ENCODE measurements at regions not wholly inside any gene's neighbourhood (a gene's known extent, or its start where the extent isn't known, plus 50 kb on each side); places are given as distances from the start of the nearest gene placed in this dataset.

DNA sequence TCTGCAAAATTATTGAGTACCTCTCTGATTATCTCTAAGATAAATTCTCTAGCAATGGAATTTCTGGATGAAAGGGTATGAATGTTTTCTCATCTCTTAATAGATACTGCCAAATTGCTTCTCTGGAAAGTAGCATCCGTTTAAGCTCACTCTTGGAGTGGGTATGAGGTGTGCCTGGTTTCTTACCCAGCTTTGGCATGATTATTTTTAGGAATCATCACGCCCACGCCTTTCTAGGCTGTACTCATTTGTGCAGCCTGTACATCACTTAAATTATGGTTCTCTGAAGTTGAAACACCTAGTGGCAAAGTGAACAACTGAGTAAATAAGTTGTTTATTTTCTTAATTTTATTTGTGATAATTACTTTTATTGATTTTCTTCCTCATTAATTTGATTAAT, 156.5 kb upstream of the IL12B start:
- TF ChIP-seq GATA3 (IDR thresholded peaks at IDR 0.05; ENCODE audit: low read depth, low read length) (no peak), GATA2 (IDR thresholded peaks at IDR 0.05; ENCODE audit: low read depth, low read length) (no peak)

- TF ChIP-seq GATA3 (IDR thresholded peaks at IDR 0.05; ENCODE audit: low read depth, low read length), result no peak
- TF ChIP-seq GATA2 (IDR thresholded peaks at IDR 0.05; ENCODE audit: low read depth, low read length), result no peak
Measured at GRCh38 chr5:159488516-159488915, 158.2 kb upstream of the IL12B start.

- no peak for TF ChIP-seq GATA3 (IDR thresholded peaks at IDR 0.05; ENCODE audit: low read depth, low read length)
- no peak for TF ChIP-seq GATA2 (IDR thresholded peaks at IDR 0.05; ENCODE audit: low read depth, low read length)
Measured at GRCh38 chr5:159489779-159490178, 159.5 kb upstream of the IL12B start.

- TF ChIP-seq GATA3 (IDR thresholded peaks at IDR 0.05; ENCODE audit: low read depth, low read length) (no peak), GATA2 (IDR thresholded peaks at IDR 0.05; ENCODE audit: low read depth, low read length) (no peak)
Measured at GRCh38 chr5:159490507-159490906, 160.2 kb upstream of the IL12B start.

GRCh38 chr5:159493696-159494095, 163.4 kb upstream of the IL12B start:
- no peak for TF ChIP-seq GATA3 (IDR thresholded peaks at IDR 0.05; ENCODE audit: low read depth, low read length)
- no peak for TF ChIP-seq GATA2 (IDR thresholded peaks at IDR 0.05; ENCODE audit: low read depth, low read length)

DNA sequence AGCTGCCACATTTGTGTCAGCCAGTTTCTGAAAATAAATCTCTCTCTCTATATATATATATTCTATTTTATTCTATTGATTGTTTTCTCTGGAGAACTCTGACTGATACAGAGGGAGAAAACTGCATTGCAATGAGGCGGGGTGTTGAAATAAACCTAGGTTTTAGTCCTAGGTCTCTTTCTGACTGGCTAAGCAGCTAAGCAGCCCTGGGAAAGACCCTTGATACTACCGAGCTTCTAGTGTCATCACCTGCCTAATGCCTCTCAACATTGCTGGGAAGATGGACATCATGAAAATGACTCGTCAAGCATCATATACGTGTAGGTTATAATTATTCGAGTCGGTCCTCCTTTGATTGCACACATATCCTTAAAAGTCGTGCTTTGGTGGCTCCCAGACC, 166.5 kb upstream of the IL12B start:
- TF ChIP-seq GATA2 (IDR thresholded peaks at IDR 0.05; ENCODE audit: low read depth, low read length) (no peak), GATA3 (IDR thresholded peaks at IDR 0.05; ENCODE audit: low read depth, low read length) (no peak)

GRCh38 chr5:159497221-159497620, 166.9 kb upstream of the IL12B start:
- TF ChIP-seq GATA2 (IDR thresholded peaks at IDR 0.05; ENCODE audit: low read depth, low read length) (no peak), GATA3 (IDR thresholded peaks at IDR 0.05; ENCODE audit: low read depth, low read length) (no peak)

DNA sequence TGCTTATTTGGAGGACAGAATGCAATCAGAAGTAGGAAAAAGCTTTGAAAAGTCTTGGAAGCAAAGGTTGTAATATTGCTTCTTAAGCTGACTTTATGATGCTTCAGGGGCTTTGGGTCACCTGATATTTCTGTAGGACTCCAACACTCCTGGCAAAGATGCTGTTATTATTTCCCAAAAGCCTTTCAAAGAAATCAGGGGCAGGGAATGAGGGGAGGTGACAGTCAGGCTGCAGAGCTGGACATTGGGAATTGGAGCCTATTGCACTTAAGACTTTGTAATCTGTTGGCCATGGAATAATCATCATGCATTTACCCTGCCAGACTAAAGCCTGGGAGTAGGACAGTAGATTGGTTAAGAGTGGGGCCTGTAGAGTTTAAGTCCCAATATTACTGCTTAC, 168.3 kb upstream of the IL12B start:
- TF ChIP-seq GATA3 (IDR thresholded peaks at IDR 0.05; ENCODE audit: low read depth, low read length), result no peak
- no peak for TF ChIP-seq GATA2 (IDR thresholded peaks at IDR 0.05; ENCODE audit: low read depth, low read length)

GRCh38 chr5:159503236-159503635, 172.9 kb upstream of the IL12B start:
- TF ChIP-seq GATA2 (IDR thresholded peaks at IDR 0.05; ENCODE audit: low read depth, low read length) (no peak), GATA3 (IDR thresholded peaks at IDR 0.05; ENCODE audit: low read depth, low read length) (no peak)

- no peak for TF ChIP-seq GATA3 (IDR thresholded peaks at IDR 0.05; ENCODE audit: low read depth, low read length)
- TF ChIP-seq GATA2 (IDR thresholded peaks at IDR 0.05; ENCODE audit: low read depth, low read length), result no peak
Measured at GRCh38 chr5:159504106-159504856, 174.0 kb upstream of the IL12B start.

DNA sequence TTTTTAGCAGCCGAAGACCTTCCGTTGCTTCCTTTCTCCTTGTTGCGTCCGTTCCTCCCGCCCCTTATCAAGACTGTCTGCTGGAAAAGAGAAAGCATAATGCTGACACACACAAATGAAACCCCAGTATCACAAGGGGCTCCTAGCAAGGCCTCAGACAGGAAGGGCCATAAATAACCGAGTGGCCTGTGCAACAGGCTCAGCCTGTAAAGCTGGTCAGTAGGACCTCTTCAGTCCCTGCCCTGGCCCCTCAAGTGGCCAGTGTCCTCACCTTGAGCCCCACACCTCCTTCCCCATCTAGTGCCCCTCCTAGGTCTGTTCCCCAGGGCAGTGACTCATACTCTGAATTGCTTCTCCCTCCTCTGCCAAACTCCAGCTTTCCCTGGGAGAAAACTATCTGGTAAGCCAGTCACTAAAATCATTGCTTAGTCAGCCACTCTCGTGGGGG, 174.6 kb upstream of the IL12B start:
- TF ChIP-seq GATA3 (IDR thresholded peaks at IDR 0.05; ENCODE audit: low read depth, low read length) (no peak), GATA2 (IDR thresholded peaks at IDR 0.05; ENCODE audit: low read depth, low read length) (no peak)

- TF ChIP-seq GATA2 (IDR thresholded peaks at IDR 0.05; ENCODE audit: low read depth, low read length) (no peak), GATA3 (IDR thresholded peaks at IDR 0.05; ENCODE audit: low read depth, low read length) (no peak)
Measured at GRCh38 chr5:159507055-159507454, 176.8 kb upstream of the IL12B start.

DNA sequence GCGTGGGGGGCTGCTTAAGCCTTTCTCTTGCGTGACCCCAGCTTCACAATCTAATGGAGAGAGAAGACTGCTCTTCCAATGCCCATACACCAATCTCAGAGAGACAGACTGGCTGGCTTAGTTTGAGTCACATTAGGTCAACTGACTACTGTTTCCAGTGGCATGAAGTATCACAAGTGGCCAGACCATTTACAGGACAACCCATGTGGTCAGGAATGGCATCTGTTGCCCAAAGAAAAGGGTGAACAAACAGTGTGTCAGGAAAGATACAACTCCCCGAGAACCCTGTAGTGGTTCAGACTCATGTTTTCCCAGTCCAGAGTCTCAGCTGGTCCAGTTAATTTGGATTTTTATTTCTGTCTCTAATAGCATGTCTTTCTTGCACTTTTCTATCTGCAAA, 177.4 kb upstream of the IL12B start:
- TF ChIP-seq GATA3 (IDR thresholded peaks at IDR 0.05; ENCODE audit: low read depth, low read length) (no peak), GATA2 (IDR thresholded peaks at IDR 0.05; ENCODE audit: low read depth, low read length) (no peak)

- TF ChIP-seq GATA2 (IDR thresholded peaks at IDR 0.05; ENCODE audit: low read depth, low read length) (no peak), GATA3 (IDR thresholded peaks at IDR 0.05; ENCODE audit: low read depth, low read length) (no peak)
Measured at GRCh38 chr5:159508344-159508743, 178.1 kb upstream of the IL12B start.

DNA sequence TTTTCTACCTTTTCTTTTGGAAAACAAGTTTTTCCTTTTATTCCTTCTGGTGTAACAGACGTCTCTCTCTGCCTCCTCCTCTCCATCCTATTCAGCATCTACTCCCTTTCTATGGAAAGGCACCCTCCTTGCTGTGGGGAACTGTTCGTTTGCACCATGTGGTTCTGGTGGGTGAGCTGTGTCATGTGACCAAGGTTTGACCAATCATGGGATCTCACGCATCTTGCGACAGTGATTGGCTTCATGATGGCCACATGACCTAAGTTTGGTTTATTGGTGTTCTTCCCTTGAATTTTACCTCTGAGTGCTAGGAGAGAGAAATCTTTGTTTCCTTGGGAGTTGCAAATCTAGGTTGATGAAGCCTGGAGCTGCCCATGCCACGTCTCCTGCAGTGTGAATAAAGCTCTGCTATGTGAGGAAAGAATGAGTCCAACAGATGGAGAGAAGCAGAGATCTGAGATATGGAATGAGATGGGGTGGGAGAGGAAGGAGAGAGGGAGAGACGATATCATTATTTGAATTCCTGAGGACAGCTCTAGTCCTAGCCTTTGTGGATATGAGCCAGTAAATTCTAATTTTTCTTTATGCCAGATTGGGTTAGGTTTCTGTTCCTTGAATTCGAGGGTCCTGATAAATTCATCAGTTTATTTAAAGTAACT, 178.8 kb upstream of the IL12B start:
- TF ChIP-seq GATA2 (IDR thresholded peaks at IDR 0.05; ENCODE audit: low read depth, low read length) (no peak), GATA3 (IDR thresholded peaks at IDR 0.05; ENCODE audit: low read depth, low read length) (no peak)

Data from SH-SY5Y (cell line).